ENCODE measurements at regions not wholly inside any gene's neighbourhood (a gene's known extent, or its start where the extent isn't known, plus 50 kb on each side); places are given as distances from the start of the nearest gene placed in this dataset.

DNA sequence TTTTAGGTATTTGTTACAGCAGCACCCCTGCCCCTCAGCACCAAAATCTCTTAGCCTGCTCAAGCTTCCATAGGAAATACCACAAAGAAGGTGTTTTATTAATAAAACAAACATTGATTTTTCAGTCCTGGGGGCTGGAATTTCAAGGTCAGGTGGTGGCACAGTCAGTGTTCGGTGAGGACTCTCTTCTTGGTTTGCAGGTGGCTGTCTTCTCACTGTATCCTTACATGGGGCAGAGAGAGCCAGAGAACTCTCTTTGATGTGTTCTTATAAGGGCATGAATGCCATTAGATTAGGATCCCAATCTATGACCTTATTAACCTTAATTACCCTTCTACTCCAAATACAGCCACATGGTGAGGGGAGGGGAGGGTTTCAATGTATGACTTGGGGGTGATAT lies 112.3 kb upstream of the PFKP start:
- TF ChIP-seq, protein P1, sequence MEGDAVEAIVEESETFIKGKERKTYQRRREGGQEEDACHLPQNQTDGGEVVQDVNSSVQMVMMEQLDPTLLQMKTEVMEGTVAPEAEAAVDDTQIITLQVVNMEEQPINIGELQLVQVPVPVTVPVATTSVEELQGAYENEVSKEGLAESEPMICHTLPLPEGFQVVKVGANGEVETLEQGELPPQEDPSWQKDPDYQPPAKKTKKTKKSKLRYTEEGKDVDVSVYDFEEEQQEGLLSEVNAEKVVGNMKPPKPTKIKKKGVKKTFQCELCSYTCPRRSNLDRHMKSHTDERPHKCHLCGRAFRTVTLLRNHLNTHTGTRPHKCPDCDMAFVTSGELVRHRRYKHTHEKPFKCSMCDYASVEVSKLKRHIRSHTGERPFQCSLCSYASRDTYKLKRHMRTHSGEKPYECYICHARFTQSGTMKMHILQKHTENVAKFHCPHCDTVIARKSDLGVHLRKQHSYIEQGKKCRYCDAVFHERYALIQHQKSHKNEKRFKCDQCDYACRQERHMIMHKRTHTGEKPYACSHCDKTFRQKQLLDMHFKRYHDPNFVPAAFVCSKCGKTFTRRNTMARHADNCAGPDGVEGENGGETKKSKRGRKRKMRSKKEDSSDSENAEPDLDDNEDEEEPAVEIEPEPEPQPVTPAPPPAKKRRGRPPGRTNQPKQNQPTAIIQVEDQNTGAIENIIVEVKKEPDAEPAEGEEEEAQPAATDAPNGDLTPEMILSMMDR (IDR thresholded peaks at IDR 0.05) = no peak
- TF ChIP-seq EZH2 (IDR thresholded peaks at IDR 0.05; ENCODE audit: borderline replicate concordance, insufficient read depth, low read depth, low read length, poor library complexity, severe bottlenecking) = no peak

Data from B cell (primary cell).